ENCODE measurements at regions not wholly inside any gene's neighbourhood (a gene's known extent, or its start where the extent isn't known, plus 50 kb on each side); places are given as distances from the start of the nearest gene placed in this dataset.
"Not testable (repeated sequence)": the region's sequence is repeated elsewhere in the genome, so short reads cannot be mapped to it uniquely, and the experiment has no call there.

GRCh38 chr9:42862465-42862864 is 679.0 kb downstream of the SPATA31A6 start:
- not testable (repeated sequence) for TF ChIP-seq CTCF (conservative IDR thresholded peaks at IDR 0.05; ENCODE audit: low read depth in 2 of 2); POLR2AphosphoS5 (IDR thresholded peaks at IDR 0.05; ENCODE audit: low read depth); EZH2 (IDR thresholded peaks at IDR 0.05; ENCODE audit: low read depth, unreplicated experiment); EZH2phosphoT487 (IDR thresholded peaks at IDR 0.05; ENCODE audit: unreplicated experiment); JUNB (IDR thresholded peaks at IDR 0.05; ENCODE audit: unreplicated experiment); ZNF114 (CRISPR knock-in tag; IDR thresholded peaks at IDR 0.05); CREB1 (CRISPR knock-in tag; IDR thresholded peaks at IDR 0.05; ENCODE audit: low read depth); NANOG (IDR thresholded peaks at IDR 0.05; ENCODE audit: borderline replicate concordance); ZNF331 (CRISPR knock-in tag; IDR thresholded peaks at IDR 0.05; ENCODE audit: low read depth); STAT1 (IDR thresholded peaks at IDR 0.05; ENCODE audit: unreplicated experiment); ZNF462 (CRISPR knock-in tag; IDR thresholded peaks at IDR 0.05)
- TF ChIP-seq, protein P1, sequence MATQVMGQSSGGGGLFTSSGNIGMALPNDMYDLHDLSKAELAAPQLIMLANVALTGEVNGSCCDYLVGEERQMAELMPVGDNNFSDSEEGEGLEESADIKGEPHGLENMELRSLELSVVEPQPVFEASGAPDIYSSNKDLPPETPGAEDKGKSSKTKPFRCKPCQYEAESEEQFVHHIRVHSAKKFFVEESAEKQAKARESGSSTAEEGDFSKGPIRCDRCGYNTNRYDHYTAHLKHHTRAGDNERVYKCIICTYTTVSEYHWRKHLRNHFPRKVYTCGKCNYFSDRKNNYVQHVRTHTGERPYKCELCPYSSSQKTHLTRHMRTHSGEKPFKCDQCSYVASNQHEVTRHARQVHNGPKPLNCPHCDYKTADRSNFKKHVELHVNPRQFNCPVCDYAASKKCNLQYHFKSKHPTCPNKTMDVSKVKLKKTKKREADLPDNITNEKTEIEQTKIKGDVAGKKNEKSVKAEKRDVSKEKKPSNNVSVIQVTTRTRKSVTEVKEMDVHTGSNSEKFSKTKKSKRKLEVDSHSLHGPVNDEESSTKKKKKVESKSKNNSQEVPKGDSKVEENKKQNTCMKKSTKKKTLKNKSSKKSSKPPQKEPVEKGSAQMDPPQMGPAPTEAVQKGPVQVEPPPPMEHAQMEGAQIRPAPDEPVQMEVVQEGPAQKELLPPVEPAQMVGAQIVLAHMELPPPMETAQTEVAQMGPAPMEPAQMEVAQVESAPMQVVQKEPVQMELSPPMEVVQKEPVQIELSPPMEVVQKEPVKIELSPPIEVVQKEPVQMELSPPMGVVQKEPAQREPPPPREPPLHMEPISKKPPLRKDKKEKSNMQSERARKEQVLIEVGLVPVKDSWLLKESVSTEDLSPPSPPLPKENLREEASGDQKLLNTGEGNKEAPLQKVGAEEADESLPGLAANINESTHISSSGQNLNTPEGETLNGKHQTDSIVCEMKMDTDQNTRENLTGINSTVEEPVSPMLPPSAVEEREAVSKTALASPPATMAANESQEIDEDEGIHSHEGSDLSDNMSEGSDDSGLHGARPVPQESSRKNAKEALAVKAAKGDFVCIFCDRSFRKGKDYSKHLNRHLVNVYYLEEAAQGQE (IDR thresholded peaks at IDR 0.05; ENCODE audit: unreplicated experiment), result not testable (repeated sequence)
- TF ChIP-seq, protein P2, sequence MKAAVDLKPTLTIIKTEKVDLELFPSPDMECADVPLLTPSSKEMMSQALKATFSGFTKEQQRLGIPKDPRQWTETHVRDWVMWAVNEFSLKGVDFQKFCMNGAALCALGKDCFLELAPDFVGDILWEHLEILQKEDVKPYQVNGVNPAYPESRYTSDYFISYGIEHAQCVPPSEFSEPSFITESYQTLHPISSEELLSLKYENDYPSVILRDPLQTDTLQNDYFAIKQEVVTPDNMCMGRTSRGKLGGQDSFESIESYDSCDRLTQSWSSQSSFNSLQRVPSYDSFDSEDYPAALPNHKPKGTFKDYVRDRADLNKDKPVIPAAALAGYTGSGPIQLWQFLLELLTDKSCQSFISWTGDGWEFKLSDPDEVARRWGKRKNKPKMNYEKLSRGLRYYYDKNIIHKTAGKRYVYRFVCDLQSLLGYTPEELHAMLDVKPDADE (IDR thresholded peaks at IDR 0.05), result not testable (repeated sequence)
